GM21367 (cell line): ENCODE measurements at regions not wholly inside any gene's neighbourhood (a gene's known extent, or its start where the extent isn't known, plus 50 kb on each side); places are given as distances from the start of the nearest gene placed in this dataset.
"Not testable (repeated sequence)": the region's sequence is repeated elsewhere in the genome, so short reads cannot be mapped to it uniquely, and the experiment has no call there.

Experiments used
- ATAC-seq: cut with Tn5 transposase; IDR thresholded peaks from one replicate; pipeline ENCODE4 v1.9.1; 2021; ENCODE audit not compliant: unreplicated experiment

DNA sequence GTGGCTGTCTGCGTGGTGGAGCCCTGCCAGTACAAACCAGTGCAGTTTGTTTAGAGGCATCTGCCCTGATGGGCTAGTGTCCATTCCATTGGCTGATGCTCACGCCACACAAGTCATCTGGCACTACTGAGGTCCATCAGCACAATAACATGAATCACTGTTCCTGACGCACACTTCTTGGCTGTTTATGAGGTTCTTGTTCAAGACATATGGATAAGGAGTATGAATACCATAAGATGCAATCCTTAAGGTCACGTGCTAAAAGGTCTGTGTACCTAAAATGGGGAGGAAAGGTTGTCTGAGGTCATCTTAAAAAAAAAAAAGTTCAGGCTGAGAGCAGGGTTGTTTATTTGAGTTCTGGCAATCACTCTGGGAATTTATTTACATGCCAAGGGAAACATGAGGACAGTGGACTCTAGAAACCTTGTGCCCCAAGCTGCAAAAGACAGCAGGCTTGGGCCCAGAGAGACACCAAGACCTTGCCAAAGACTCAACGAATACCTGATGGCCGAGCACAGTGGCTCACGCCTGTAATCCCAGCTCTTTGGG lies 54.1 kb upstream of the SHLD1 start:
- ATAC-seq = no peak

DNA sequence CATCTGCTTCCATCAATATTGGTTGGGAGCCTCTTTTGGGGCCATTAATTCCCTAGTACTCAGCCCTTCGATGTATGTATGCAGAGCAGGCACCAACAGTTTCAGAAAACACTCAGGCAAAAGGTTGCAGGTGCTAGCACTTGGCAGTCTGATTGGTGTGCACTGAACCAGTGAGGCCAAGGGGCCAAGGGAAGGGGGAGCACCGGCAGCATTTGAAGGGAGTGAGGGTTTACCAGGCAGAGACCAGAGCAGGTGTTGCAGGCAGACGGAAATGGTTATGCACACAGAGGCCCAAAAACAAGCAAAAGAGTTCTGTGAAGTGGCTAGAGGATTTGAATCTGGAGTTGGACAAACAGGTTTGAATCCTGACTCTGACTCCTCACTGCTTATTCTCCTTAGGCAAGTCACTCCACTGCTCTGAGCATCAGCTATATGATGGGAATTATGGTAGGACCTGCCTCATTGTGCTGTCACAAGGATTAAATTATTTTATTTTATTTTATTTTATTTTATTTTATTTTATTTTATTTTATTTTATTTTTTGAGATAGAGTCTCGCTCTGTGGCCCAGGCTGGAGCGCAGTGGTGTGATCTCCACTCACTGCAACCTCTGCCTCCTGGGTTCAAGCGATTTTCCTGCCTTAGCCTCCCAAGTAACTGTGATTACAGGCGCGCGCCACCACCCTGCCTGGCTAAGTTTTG lies 58.1 kb upstream of the SHLD1 start:
- peak; percentile 92 for ATAC-seq

DNA sequence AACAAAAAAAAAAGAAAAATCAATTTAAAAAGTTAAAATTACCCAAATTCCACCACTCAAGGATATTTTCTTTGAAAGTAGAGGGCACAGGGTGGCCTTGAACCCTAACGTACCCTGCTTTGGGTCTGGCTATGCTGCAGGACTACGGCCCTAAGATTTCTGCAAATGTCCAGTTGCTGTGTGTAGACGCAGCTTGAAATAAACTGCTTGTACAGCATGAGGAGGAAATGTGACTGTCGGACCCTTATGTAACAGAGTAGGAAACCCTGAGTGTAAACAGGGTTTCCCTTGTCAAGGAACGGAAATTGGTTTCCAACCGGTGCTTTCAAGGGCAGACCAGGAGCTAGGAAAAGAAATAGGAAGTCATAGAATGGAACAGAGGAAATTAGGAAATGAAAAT lies 60.7 kb upstream of the SHLD1 start:
- ATAC-seq = no peak

DNA sequence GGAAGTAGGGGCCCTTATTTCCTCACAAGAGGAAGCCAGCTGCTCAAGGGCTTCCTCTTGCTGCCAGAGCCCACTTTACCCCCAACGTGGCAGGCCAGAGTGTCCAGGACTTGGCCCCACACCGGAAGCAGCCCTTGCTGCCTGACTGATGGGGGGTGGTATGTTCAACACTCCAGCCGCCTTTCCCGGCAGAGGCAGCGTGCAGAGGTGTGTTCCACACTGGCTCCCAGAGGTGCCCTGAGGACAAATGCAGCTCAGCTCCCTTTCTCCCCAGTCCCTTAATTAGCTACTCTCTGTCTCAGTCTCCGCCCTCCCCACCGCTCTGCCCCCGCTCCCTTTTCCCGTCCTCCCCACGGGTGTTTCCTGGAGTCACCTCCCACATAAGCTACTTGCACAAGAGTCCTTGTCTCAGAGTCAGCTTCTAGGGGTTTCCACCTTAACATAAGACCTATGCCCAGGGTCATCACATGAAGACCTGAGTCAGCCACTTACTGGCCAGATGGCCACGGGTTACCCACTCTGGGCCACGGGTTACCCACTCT lies 61.7 kb upstream of the SHLD1 start:
- no peak for ATAC-seq

DNA sequence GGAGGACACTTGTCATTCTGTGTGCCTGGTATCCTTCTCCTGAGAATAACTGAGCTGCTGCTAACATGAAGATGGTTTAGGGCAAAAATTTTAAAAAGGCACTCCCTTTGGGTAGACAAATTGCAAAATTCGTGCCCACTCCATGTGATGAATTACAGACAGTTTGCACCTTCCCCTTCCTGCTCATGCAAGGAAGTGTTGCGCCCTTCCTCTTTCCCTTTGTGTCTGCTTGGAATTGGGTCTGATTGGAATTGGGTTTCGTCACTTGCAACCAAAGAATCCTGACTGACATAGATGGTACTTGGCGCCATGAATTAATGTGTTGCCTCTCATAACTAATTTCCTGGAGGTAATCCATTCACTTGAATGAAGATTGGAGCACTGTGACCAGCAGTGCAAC lies 62.3 kb upstream of the SHLD1 start:
- no peak for ATAC-seq

DNA sequence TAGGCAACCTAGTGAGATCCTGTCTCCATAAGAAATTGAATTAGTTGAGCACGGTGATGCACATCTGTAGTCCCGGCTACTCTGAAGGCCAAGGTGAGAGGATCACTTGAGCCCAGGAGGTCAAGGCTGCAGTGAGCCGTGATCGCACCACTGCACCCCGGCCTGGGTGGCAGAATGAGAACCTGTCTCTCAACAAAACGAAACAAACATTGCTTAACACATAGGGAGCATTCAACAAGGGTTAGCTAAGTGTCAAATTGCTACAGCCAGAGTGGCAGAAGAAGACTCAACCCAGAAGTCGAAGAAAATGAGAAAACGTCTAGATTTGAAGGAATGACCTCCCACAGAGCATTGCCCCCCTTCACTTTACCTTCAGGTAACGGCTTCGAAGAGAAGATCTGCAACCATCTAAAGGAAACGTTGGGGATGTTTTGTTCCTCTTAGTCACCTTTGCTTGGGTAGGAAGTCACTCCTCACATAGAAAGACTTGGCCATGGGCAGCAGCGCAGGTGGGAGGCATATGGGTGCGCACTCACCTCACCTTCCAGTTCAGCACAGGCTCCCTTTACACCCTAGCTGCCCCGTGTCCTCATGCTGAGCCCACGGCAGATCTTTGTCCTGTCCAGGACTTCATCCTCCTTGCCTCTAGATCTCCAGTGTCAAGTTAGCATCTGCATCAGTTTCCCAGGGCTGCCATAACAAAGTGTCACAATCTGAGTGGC lies 63.7 kb upstream of the SHLD1 start:
- no peak for ATAC-seq

DNA sequence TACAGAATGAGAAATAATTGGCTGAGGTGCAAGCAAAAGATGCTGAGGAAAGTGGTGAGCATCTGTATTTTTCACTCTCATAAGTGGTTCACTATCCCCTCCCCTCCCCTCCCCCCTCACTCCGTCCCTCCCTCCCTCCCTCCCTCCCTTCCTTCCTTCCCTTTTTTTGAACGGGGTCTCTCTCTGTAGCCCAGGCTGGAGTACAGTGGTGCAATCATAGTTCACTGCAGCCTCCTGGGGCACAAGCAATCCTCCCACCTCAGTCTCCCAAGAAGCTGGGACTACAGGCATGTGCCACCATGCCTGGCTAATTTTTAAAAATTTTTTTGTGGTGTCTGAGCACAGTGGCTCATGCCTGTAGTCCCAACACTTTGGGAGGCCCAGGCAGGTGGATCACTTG lies 67.6 kb upstream of the SHLD1 start:
- not testable (repeated sequence) for ATAC-seq

DNA sequence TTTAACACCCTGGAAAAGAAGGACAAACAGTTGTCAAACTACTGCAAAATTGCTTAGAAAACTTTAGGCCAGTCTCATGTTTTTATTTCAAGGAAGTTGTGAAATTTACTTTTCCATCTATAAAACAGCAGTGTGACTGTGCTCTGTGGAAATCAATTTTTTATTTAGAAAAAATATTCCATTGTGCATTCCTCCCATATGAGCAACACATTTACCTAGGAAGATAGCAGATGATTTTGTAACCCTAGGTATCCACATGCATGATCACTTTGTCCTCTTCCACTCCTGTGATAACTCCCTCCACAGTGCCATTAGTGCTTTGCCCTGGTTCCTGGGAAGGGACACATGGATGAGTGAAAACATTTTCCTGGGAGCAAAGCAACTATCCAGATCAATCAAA lies 69.4 kb upstream of the GPCPD1 start:
- ATAC-seq = no peak

DNA sequence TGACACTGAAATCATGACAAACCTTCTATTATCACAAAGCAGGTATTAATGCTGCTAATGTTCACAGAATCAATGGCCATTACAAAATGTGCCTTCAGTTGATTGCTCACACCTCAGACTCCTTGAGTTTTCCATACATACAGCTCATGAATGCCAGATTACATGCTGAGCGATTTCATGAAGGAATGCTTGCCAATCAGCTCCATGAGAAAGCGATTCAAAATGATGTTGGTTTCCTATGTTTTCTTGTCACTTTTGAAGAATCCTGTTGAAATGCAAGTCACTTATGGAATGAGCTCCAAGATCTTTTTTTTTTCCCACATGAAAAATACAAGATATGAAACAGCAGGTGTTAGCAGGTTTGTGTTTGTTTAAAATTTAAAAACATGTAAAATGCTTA lies 68.0 kb upstream of the GPCPD1 start:
- no peak for ATAC-seq

DNA sequence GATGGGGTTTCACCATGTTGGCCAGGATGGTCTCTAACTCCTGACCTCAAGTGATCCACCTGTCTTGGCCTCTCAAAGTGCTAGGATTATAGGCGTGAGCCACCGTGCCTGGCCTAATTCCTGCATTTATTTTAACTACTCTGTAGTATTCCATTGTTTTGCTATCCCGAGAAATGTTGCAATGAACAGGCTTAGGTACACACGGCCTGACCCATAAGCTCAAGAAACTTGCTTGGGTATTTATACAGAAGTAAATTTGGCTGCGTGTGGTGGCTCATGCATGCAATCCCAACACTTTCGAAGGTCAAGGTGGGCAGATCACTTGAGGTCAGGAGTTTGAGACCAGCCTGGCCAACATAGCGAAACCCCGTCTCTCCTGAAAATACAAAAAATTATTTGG lies 67.1 kb upstream of the GPCPD1 start:
- not testable (repeated sequence) for ATAC-seq

DNA sequence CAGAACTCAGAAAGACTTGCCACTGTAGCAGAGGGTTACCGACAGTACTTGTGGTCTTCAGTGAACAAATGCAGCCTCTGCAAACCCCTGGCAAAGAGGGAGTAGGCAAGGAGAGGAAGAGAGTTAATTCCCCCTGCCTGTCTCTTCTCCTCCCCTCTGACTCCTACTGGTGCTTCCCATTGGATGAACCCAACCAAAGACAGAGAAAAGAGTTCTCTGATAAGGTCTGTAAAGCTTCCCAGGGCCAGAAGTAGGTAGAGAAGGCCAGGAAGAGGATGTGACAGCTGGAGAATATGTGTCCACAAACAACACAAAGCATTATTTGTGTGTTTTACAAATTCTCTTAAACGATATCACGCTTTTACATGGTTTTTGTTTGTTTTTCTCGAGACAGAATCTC lies 66.6 kb upstream of the GPCPD1 start:
- no peak for ATAC-seq

DNA sequence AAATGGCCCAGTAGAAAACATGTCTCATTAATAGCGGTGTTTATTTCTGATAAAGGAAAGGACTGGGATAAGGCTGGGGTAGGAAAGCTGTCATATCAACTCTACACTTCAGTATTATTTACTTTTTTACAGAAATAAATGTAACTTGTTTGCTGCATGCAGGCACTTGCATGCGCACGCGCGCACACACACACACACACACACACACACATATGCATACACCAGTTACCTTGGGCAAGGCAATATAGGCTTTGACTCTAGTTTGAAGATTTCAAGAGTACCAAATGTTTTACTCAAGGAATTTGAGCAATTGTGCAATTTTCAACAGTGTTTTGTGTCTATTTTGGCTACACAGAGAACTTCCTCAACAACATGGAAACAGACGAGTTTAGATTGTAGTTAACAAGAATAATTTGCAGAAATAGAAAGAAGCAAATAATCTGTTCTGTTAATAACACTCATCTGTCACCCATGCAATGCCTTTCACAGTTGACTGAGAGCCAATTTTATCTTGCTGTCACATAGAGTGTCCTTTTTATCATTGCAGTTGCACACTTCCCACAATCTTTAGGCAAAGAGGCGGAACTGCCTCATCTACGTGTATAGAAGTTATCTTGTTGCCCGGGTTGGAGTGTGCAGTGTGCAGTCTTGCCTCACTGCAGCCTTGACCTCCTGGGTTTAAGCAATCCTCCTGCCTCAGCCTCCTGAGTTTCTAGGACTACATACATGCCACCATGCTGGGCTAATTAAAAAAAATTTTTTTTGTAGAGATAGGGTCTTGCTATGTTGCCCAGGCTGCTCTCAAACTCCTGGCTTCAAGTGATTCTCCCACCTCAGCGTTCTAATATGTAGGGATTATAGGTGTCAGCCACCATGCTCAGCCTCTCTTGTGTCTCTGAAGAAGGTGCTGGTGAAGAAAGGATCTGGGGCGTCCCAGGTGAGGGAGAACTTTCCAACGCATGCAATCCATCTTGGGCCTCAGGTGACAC lies 64.6 kb upstream of the GPCPD1 start:
- ATAC-seq = no peak

DNA sequence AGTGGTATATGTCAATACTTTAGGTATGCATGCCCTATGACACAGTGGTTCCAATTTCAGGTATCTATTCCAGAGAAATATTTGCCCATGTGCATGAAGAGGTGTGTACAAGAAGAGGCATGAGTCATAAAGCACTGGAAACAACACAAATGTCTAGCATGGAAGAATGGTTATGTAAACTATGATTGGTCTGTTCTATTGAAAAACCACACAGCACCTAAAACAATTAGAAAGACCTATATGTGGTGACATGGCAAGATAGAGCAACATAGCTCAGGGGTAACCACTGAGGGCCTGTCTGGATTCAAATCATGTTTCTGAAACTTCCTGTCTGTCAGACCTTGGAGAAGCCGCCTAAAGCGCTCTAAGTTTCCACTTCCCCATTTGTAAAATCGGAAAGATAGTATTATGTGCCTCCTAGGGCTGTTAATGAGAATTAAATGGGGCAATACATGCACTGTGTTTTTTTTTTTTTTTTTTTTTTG lies 63.4 kb upstream of the GPCPD1 start:
- peak; percentile 87 for ATAC-seq

DNA sequence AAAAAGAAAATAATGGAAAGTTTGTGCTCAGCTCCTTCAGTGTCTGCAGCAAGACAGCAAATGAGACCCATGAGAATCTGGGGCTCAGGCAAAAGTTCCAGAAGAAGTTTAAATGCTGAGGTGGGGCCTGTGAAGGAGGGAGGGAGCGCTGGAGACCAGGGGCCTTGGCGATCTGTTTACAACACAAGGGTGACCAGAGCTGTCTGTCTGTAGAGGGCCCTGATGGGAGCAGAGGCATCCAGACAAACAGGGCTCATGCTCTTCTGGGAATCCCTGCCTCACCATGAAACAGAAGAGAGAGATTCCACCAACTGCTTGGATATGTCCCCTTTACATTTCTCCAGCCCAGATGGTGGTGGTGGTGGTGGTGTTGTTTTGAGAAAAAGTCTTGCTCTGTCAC lies 60.1 kb upstream of the GPCPD1 start:
- ATAC-seq = no peak

DNA sequence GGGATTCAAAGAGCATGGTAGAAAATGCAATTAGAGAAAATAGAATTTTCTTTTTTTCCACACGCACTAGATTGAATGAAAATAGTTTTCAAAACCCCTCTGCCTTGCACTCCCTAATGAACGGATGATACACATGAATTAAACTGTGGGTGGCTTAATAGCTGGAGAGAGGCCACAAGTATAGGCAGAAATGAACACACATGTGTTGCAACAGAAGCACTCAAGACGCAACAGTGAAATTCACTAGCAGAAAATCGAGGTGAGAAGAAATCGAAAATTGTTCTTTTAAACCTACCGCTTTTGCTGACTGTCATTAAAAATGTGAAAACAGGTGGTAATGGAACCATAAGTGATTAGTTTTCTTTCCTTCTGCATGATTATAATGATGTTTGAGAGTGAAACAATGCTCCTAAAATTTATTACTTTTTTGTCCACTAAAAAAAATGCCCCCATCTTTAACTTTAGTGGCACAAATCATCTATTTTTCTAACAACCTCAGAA lies 59.3 kb upstream of the GPCPD1 start:
- no peak for ATAC-seq

DNA sequence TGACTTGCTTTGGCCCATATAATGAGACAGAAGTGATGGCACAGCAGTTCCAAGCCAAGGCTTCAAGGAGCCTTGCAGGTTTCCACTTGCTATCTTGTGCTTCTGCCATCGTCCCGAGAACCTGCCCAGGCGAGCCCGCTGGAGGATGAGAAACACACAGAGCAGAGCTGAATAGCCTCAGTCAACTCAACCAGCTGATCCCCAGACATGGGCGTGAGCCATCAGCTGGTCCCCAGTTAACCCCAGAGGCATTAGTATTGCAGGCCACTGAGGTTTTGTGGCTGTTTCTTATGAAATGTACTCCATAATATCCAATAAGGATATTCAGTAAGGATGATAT lies 57.7 kb upstream of the GPCPD1 start:
- no peak for ATAC-seq

DNA sequence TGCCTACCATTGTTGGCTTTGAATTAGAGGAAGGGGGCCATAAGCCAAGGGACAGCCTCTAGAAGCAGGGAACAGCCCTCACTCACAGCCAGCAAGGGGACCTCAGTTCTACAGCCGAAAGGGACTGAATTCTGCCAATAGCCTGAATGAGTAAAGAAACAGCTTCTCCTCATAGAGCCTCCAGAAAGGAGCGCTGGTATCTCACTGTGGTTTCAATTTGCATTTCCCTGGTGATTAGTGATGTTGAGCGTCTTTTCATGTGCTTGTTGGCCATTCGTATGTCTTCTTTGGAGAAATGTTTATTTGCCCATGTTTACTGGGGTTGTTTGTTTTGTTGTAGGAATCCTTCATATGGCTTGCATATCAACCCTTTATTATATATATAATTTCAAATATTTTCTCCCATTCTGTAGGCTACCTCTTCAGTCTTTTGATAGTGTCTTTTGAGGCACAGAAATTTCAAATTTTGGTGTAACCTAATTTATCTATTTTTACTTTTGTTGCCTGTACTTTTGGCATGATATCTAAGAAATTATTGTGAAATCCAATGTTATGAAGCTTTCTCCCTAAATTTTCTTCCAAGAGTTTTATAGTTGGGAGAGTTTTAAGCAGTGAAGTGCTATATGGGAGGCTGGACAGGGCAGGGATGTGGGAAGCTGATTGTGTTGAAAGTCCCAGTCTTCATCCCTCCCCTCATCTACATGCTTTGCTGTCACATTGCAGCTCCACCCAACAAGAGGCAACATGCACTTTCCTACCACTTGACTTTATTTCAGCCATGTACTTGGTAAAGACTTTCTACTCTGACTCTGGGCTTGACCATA lies 57.1 kb upstream of the GPCPD1 start:
- peak; percentile 52 for ATAC-seq

DNA sequence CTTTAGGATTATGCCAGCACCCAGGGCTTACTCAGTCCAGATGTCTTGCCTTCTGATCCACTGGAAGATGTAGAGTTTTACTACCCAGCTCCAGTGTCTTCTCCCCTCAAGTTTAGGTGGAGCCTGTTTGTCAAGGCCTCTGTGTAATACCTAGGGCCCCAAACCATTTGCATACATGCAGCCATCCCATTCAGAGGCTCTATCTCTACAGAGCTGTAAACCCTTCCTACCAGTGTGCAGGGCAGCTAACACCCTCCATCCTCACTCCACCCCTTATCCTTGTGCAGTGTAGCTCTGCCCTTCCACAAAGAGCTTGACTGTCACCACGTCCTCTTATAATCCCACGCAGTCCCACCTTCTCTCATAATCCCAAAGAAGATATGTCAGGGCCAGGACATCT lies 54.6 kb upstream of the GPCPD1 start:
- no peak for ATAC-seq

DNA sequence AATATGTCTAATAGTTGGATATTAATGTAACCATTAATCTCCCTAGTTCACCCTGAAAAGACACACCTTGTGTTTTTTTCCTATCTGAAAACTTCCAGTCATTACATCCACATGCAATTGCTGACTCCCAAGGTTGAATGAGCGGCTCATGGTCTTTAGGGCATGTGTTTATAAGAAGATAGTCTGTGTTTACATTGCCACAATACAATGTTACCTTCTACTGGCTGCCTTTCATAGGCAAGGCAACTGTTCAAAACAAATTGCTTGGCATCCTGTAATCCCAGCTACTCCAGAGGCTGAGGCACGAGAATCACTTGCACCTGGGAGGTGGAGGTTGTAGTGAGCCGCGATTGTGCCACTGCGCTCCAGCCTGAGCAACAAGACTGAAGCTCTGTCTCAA lies 52.6 kb upstream of the GPCPD1 start:
- no peak for ATAC-seq

DNA sequence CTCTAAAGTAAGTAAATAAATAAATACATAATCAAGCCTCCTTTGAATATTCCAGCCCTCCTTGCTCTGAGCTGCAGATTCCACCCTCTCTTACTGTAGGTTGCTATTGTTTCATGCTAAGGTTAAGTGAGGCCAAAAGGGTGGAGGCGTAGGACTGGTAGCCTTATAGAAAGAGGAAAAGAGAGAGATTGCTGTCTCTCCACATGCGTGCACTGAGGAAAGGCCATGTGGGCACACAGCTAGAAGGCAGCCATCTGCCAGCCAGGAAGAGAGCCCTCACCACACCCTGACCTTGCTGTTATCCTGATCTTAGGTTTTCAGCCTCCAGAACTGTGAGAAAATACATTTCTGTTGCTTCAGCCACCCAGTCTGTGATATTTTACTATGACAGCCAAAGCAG lies 52.0 kb upstream of the GPCPD1 start:
- ATAC-seq = no peak
